ENCODE measurements at regions not wholly inside any gene's neighbourhood (a gene's known extent, or its start where the extent isn't known, plus 50 kb on each side); places are given as distances from the start of the nearest gene placed in this dataset.
"Not testable (repeated sequence)": the region's sequence is repeated elsewhere in the genome, so short reads cannot be mapped to it uniquely, and the experiment has no call there.

- no peak for TF ChIP-seq CTCF (IDR thresholded peaks at IDR 0.05)
- no peaks in the 10 kb centered on the region for H3K4me1 Mint-ChIP-seq (ENCODE audit: unreplicated experiment)
- H3K27ac Mint-ChIP-seq (ENCODE audit: unreplicated experiment): no peak overlapping the region
- peaks cover 3% of the 10 kb centered on the region for H3K9me3 Mint-ChIP-seq (ENCODE audit: unreplicated experiment)
- no peak overlapping the region for H3K4me3 Mint-ChIP-seq (ENCODE audit: unreplicated experiment)
- no peaks in the 10 kb centered on the region for H3K36me3 Mint-ChIP-seq (ENCODE audit: unreplicated experiment)
- H3K27me3 Mint-ChIP-seq (ENCODE audit: unreplicated experiment): peaks cover 13% of the 10 kb centered on the region
- no peak for DNase-seq (ENCODE audit: extremely low spot score, unreplicated experiment)
These were observed 412.4 kb downstream of the NTRK2 start for GRCh38 chr9:85081963-85082362.

- Mint-ChIP-seq H3K4me1 (ENCODE audit: unreplicated experiment) (no peaks in the 10 kb centered on the region), H3K9me3 (ENCODE audit: unreplicated experiment) (no peaks in the 10 kb centered on the region), H3K36me3 (ENCODE audit: unreplicated experiment) (no peaks in the 10 kb centered on the region), H3K27me3 (ENCODE audit: unreplicated experiment) (peaks cover 10% of the 10 kb centered on the region), H3K27ac (ENCODE audit: unreplicated experiment) (no peak overlapping the region), H3K4me3 (ENCODE audit: unreplicated experiment) (no peak overlapping the region)
- DNase-seq (ENCODE audit: extremely low spot score, unreplicated experiment): no peak
- TF ChIP-seq CTCF (IDR thresholded peaks at IDR 0.05): no peak
These were observed 409.8 kb downstream of the NTRK2 start for GRCh38 chr9:85079349-85079748.

- no peak for DNase-seq (ENCODE audit: extremely low spot score, unreplicated experiment)
- Mint-ChIP-seq H3K4me3 (ENCODE audit: unreplicated experiment) (no peak overlapping the region), H3K27ac (ENCODE audit: unreplicated experiment) (no peak overlapping the region), H3K9me3 (ENCODE audit: unreplicated experiment) (no peaks in the 10 kb centered on the region), H3K27me3 (ENCODE audit: unreplicated experiment) (peaks cover 10% of the 10 kb centered on the region), H3K36me3 (ENCODE audit: unreplicated experiment) (no peaks in the 10 kb centered on the region), H3K4me1 (ENCODE audit: unreplicated experiment) (no peaks in the 10 kb centered on the region)
- no peak for TF ChIP-seq CTCF (IDR thresholded peaks at IDR 0.05)
These were observed 408.4 kb downstream of the NTRK2 start for GRCh38 chr9:85077944-85078343.

GRCh38 chr9:85077146-85077545, 407.6 kb downstream of the NTRK2 start:
- not testable (repeated sequence) for H3K4me1 Mint-ChIP-seq (ENCODE audit: unreplicated experiment); H3K27me3 Mint-ChIP-seq (ENCODE audit: unreplicated experiment); H3K27ac Mint-ChIP-seq (ENCODE audit: unreplicated experiment); DNase-seq (ENCODE audit: extremely low spot score, unreplicated experiment); H3K9me3 Mint-ChIP-seq (ENCODE audit: unreplicated experiment); H3K36me3 Mint-ChIP-seq (ENCODE audit: unreplicated experiment); H3K4me3 Mint-ChIP-seq (ENCODE audit: unreplicated experiment)

Data from osteocyte (in vitro differentiated cells).